DMS 273 treated with DMSO at 0.1 percent for 48 hours (cell line): ENCODE measurements at regions not wholly inside any gene's neighbourhood (a gene's known extent, or its start where the extent isn't known, plus 50 kb on each side); places are given as distances from the start of the nearest gene placed in this dataset.

Experiments used
- DNase-seq: peaks from one replicate; lab custom pipeline; 2025; lab: John Stamatoyannopoulos, UW

GRCh38 chr1:184219414-184219813 lies 167.4 kb upstream of the C1orf21 start:
- no peak for DNase-seq

GRCh38 chr1:184219883-184220282 lies 166.9 kb upstream of the C1orf21 start:
- no peak for DNase-seq

GRCh38 chr1:184221087-184221486 lies 165.7 kb upstream of the C1orf21 start:
- DNase-seq: no peak

- no peak for DNase-seq
These were observed 164.2 kb upstream of the C1orf21 start for GRCh38 chr1:184222652-184223052.

GRCh38 chr1:184223216-184223615 lies 163.6 kb upstream of the C1orf21 start:
- no peak for DNase-seq

GRCh38 chr1:184225283-184226099 lies 161.3 kb upstream of the C1orf21 start:
- no peak for DNase-seq

GRCh38 chr1:184226100-184226487 lies 160.7 kb upstream of the C1orf21 start:
- no peak for DNase-seq

GRCh38 chr1:184228558-184228957 lies 158.3 kb upstream of the C1orf21 start:
- no peak for DNase-seq

GRCh38 chr1:184237588-184237987 lies 149.2 kb upstream of the C1orf21 start:
- DNase-seq: no peak

GRCh38 chr1:184241446-184241845 lies 145.4 kb upstream of the C1orf21 start:
- no peak for DNase-seq

- DNase-seq: no peak
These were observed 144.3 kb upstream of the C1orf21 start for GRCh38 chr1:184242507-184242943.

- no peak for DNase-seq
These were observed 141.9 kb upstream of the C1orf21 start for GRCh38 chr1:184244962-184245361.

GRCh38 chr1:184247671-184248070 lies 139.2 kb upstream of the C1orf21 start:
- no peak for DNase-seq

GRCh38 chr1:184253921-184254320 lies 132.9 kb upstream of the C1orf21 start:
- no peak for DNase-seq

GRCh38 chr1:184254849-184255248 lies 132.0 kb upstream of the C1orf21 start:
- no peak for DNase-seq

GRCh38 chr1:184255560-184255959 lies 131.3 kb upstream of the C1orf21 start:
- DNase-seq: no peak

- DNase-seq: no peak
These were observed 129.0 kb upstream of the C1orf21 start for GRCh38 chr1:184257873-184258272.

- no peak for DNase-seq
These were observed 128.3 kb upstream of the C1orf21 start for GRCh38 chr1:184258525-184258924.

GRCh38 chr1:184260382-184260781 lies 126.4 kb upstream of the C1orf21 start:
- no peak for DNase-seq

- DNase-seq: no peak
These were observed 124.7 kb upstream of the C1orf21 start for GRCh38 chr1:184262109-184262508.

GRCh38 chr1:184267747-184268146 lies 119.1 kb upstream of the C1orf21 start:
- no peak for DNase-seq

- DNase-seq: no peak
These were observed 116.3 kb upstream of the C1orf21 start for GRCh38 chr1:184270556-184270955.

GRCh38 chr1:184272175-184272866 lies 114.5 kb upstream of the C1orf21 start:
- no peak for DNase-seq
